HepG2 (cell line): ENCODE measurements at regions not wholly inside any gene's neighbourhood (a gene's known extent, or its start where the extent isn't known, plus 50 kb on each side); places are given as distances from the start of the nearest gene placed in this dataset.

Source experiments
- ATAC-seq: fragments of 200-7000 bp; cut with Tn5 transposase; 3 replicates; pipeline ENCODE4 v1.9.1; 2020; ENCODE audit warnings: mild to moderate bottlenecking, moderate library complexity
- BruUV-seq: library from RNA; stranded (reverse); fragments of 400-500 nt; replicated peaks from 2 replicates; lab custom pipeline; 2021; lab: Mats Ljungman, UMichigan
- CTCF ChIA-PET: fragments of 300-600 bp; formaldehyde crosslinking; extraction: SDS; loops from one replicate; lab custom pipeline; 2021; ENCODE audit warnings: low total read pairs, inconsistent platforms, low intra/inter-chr PET ratio; lab: Yijun Ruan, JAX
- POLR2A ChIA-PET: fragments of 350-600 bp; sonication (Branson Sonifier 250); formaldehyde crosslinking; loops from one replicate; lab custom pipeline; 2020; ENCODE audit warnings: antibody characterized with exemption, inconsistent platforms; lab: Yijun Ruan, JAX
- DNase-seq: peaks from one replicate; pipeline ENCODE4 v3.0.0-alpha.2; 2015; ENCODE audit warnings: low spot score
- FAIRE-seq: peaks from 3 replicates; lab custom pipeline; 2011; peaks lifted over from hg19 to GRCh38; lab: Jason Lieb, UNC
- H2AFZ ChIP-seq: one replicate; pipeline ENCODE4 v1.6.1; 2011; ENCODE audit warnings: low read length, inconsistent platforms
- H3K27ac ChIP-seq: fragments of 300-600 bp; 3 replicates; pipeline ENCODE4 v1.8.0; 2011; ENCODE audit warnings: mixed run types, mild to moderate bottlenecking, mixed read lengths, low read length, inconsistent platforms; ENCODE audit not compliant: insufficient read depth; ENCODE audit errors: extremely low read length
- H3K27me3 ChIP-seq, 2 experiments: fragments of 200-600 bp in 1 of 2; 2 replicates in 1 of 2; 3 replicates in 1 of 2; pipeline versions ENCODE4 v1.6.0 to v1.8.0; 2011; ENCODE audit warnings: low read length in 2 of 2, mild to moderate bottlenecking in 2 of 2, moderate library complexity in 2 of 2, inconsistent platforms in 1 of 2; ENCODE audit not compliant: insufficient read depth in 2 of 2, control insufficient read depth in 1 of 2
- H3K36me3 ChIP-seq, 2 experiments: fragments of 200-600 bp in 1 of 2; replicated peaks in 1 of 2; 2 replicates in 1 of 2; 3 replicates in 1 of 2; pipeline versions ENCODE4 v1.5.1 to v1.8.0; 2011; ENCODE audit warnings: low read length in 2 of 2, inconsistent platforms in 1 of 2; ENCODE audit not compliant: insufficient read depth in 2 of 2, control insufficient read depth in 1 of 2
- H3K4me1 ChIP-seq: 2 replicates; pipeline ENCODE4 v1.5.1; 2012; ENCODE audit warnings: low read length, inconsistent platforms; ENCODE audit not compliant: insufficient read depth
- H3K4me2 ChIP-seq: 2 replicates; pipeline ENCODE4 v1.6.0; 2011; ENCODE audit warnings: low read depth, low read length, inconsistent platforms
- H3K4me3 ChIP-seq, 3 experiments: fragments of 200-600 bp in 1 of 3; sonication (generic), shearing (Covaris generic) in 1 of 3; replicated peaks in 1 of 3; 2 replicates each; pipeline ENCODE4 v1.5.1; 2011 to 2016; ENCODE audit warnings: low read length in 3 of 3, inconsistent platforms in 2 of 3, low read depth in 2 of 3, mild to moderate bottlenecking in 2 of 3, control low read depth in 1 of 3, mixed read lengths in 1 of 3; ENCODE audit not compliant: insufficient read depth in 1 of 3
- H3K79me2 ChIP-seq: one replicate; pipeline ENCODE4 v1.6.1; 2011; ENCODE audit warnings: low read length, inconsistent platforms; ENCODE audit not compliant: insufficient read depth
- H3K9ac ChIP-seq: 2 replicates; pipeline ENCODE4 v1.6.0; 2011; ENCODE audit warnings: mild to moderate bottlenecking, low read depth, low read length, inconsistent platforms; ENCODE audit not compliant: insufficient read depth
- H3K9me3 ChIP-seq: 2 replicates; pipeline ENCODE4 v1.5.1; 2012; ENCODE audit warnings: mild to moderate bottlenecking, low read length
- H4K20me1 ChIP-seq: 2 replicates; pipeline ENCODE4 v1.6.0; 2011; ENCODE audit warnings: inconsistent platforms, mild to moderate bottlenecking, low read length, moderate library complexity; ENCODE audit not compliant: insufficient read depth
- ATF7 ChIP-seq, 2 experiments: fragments of 450-650 bp in 1 of 2; sonication (generic) in 1 of 2; formaldehyde crosslinking in 1 of 2; IDR thresholded peaks; 2 replicates each; pipeline versions ENCODE4 v1.4.0 to v1.6.1; 2016 to 2020; ENCODE audit warnings: antibody characterized with exemption in 1 of 2, mild to moderate bottlenecking in 1 of 2, missing genetic modification reagents in 1 of 2
- ELF4 ChIP-seq: sonication (generic); formaldehyde crosslinking; IDR thresholded peaks from 2 replicates; pipeline ENCODE4 v1.5.0; 2020; ENCODE audit warnings: missing genetic modification reagents, mild to moderate bottlenecking, moderate library complexity, borderline replicate concordance
- EZH2 ChIP-seq: conservative IDR thresholded peaks from 2 replicates; pipeline ENCODE4 v1.6.1; 2012; ENCODE audit warnings: mild to moderate bottlenecking, low read depth, low read length, moderate library complexity
- HCFC1 ChIP-seq: fragments of 150-350 bp; IDR thresholded peaks from 2 replicates; pipeline ENCODE4 v1.6.1; 2014; ENCODE audit warnings: low read depth, low read length
- MEF2D ChIP-seq: sonication (generic); formaldehyde crosslinking; IDR thresholded peaks from 2 replicates; pipeline ENCODE4 v1.5.1; 2020; ENCODE audit warnings: mild to moderate bottlenecking, missing genetic modification reagents
- MXD3 ChIP-seq: IDR thresholded peaks from 2 replicates; pipeline ENCODE4 v1.6.1; 2016; ENCODE audit warnings: mild to moderate bottlenecking, missing biosample characterization, missing genetic modification reagents
- POLR2G ChIP-seq: fragments of 200-400 bp; formaldehyde crosslinking; IDR thresholded peaks from 2 replicates; pipeline ENCODE4 v1.6.1; 2018; ENCODE audit warnings: mild to moderate bottlenecking, low read depth, low read length, moderate library complexity
- RFX5 ChIP-seq: IDR thresholded peaks from 2 replicates; pipeline ENCODE4 v1.6.1; 2011; ENCODE audit warnings: low read depth, low read length, improper control_type of control experiment
- ZBTB21 ChIP-seq: sonication (generic); formaldehyde crosslinking; IDR thresholded peaks from 2 replicates; pipeline ENCODE4 v1.4.0; 2020; ENCODE audit warnings: missing genetic modification reagents
- ZBTB42 ChIP-seq: sonication (generic); formaldehyde crosslinking; IDR thresholded peaks from 2 replicates; pipeline ENCODE4 v1.5.0; 2020; ENCODE audit warnings: mild to moderate bottlenecking, missing genetic modification reagents
- ZNF207 ChIP-seq: fragments of 450-650 bp; IDR thresholded peaks from 2 replicates; pipeline ENCODE4 v1.6.1; 2016; ENCODE audit warnings: antibody characterized with exemption, borderline replicate concordance
- ZNF883 ChIP-seq: sonication (generic); formaldehyde crosslinking; IDR thresholded peaks from 2 replicates; pipeline ENCODE4 v1.5.1; 2020; ENCODE audit warnings: mild to moderate bottlenecking, missing genetic modification reagents; ENCODE audit errors: not compliant biosample characterization
- WGBS: methylation state at CpG from one replicate; pipeline ENCODE4 v1.1.6; 2017; ENCODE audit warnings: low lambda C conversion rate; 5-methylcytosine and 5-hydroxymethylcytosine counted together
- in situ Hi-C: cut with HindIII; loops from 2 replicates; pipeline ENCODE4 v1.10.0; 2017; ENCODE audit warnings: low pct_unique_long_range_greater_than_20kb; ENCODE audit not compliant: extremely low pct_ligation_motif_present
- intact Hi-C: fragments of 100-400 bp; cut with micrococcal nuclease; formaldehyde crosslinking; loops from one replicate; pipeline ENCODE4 v1.10.0; 2022; ENCODE audit not compliant: unreplicated experiment
- TF ChIP-seq, protein P1 (sequence below), 2 experiments: fragments of 450-650 bp in 1 of 2; sonication (generic) in 1 of 2; formaldehyde crosslinking; IDR thresholded peaks; 2 replicates each; pipeline versions ENCODE4 v1.5.0 to v1.8.0; 2020 to 2022; ENCODE audit warnings: mild to moderate bottlenecking in 1 of 2, missing genetic modification reagents in 1 of 2
- TF ChIP-seq, protein P2 (sequence below): sonication (generic); formaldehyde crosslinking; IDR thresholded peaks from 2 replicates; pipeline ENCODE4 v1.4.0; 2020; ENCODE audit warnings: missing genetic modification reagents, borderline replicate concordance
- TF ChIP-seq, protein P3 (sequence below): sonication (generic); formaldehyde crosslinking; IDR thresholded peaks from 2 replicates; pipeline ENCODE4 v1.4.0; 2020; ENCODE audit warnings: missing genetic modification reagents, mild to moderate bottlenecking, borderline replicate concordance
- TF ChIP-seq, protein P4 (sequence below): sonication (generic); formaldehyde crosslinking; IDR thresholded peaks from 2 replicates; pipeline ENCODE4 v1.4.0; 2020; ENCODE audit warnings: missing genetic modification reagents; ENCODE audit errors: not compliant biosample characterization

- in situ Hi-C loops, result no loop called here
- H2AFZ ChIP-seq, result no peak overlapping the region
- no peaks in the 10 kb centered on the region for H3K79me2 ChIP-seq
- no peaks in the 10 kb centered on the region for H3K36me3 ChIP-seq
- H3K4me3 ChIP-seq, result no peak overlapping the region
- no peaks in the 10 kb centered on the region for H3K4me1 ChIP-seq
- intact Hi-C loops, result no loop called here
- ATAC-seq (no peak), FAIRE-seq (no peak), DNase-seq (no peak)
- no peaks in the 10 kb centered on the region for H3K27me3 ChIP-seq
- H3K27ac ChIP-seq, result no peak overlapping the region
- no peaks in the 10 kb centered on the region for H3K9me3 ChIP-seq
- TF ChIP-seq RFX5 (no peak), ELF4 (CRISPR knock-in tag) (no peak), ZBTB42 (CRISPR knock-in tag) (no peak), POLR2G (no peak), ZNF207 (no peak), MEF2D (CRISPR knock-in tag) (no peak), ZBTB21 (no peak), MXD3 (CRISPR knock-in tag) (no peak), HCFC1 (no peak), ATF7 (IDR thresholded peaks at IDR 0.05) (no peak), ATF7 (CRISPR knock-in tag; IDR thresholded peaks at IDR 0.05) (no peak), ZNF883 (no peak), EZH2 (no peak)
- TF ChIP-seq, protein P1, sequence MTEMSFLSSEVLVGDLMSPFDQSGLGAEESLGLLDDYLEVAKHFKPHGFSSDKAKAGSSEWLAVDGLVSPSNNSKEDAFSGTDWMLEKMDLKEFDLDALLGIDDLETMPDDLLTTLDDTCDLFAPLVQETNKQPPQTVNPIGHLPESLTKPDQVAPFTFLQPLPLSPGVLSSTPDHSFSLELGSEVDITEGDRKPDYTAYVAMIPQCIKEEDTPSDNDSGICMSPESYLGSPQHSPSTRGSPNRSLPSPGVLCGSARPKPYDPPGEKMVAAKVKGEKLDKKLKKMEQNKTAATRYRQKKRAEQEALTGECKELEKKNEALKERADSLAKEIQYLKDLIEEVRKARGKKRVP (CRISPR knock-in tag; IDR thresholded peaks at IDR 0.05), result no peak
- TF ChIP-seq, protein P2, sequence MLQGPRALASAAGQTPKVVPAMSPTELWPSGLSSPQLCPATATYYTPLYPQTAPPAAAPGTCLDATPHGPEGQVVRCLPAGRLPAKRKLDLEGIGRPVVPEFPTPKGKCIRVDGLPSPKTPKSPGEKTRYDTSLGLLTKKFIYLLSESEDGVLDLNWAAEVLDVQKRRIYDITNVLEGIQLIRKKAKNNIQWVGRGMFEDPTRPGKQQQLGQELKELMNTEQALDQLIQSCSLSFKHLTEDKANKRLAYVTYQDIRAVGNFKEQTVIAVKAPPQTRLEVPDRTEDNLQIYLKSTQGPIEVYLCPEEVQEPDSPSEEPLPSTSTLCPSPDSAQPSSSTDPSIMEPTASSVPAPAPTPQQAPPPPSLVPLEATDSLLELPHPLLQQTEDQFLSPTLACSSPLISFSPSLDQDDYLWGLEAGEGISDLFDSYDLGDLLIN (CRISPR knock-in tag), result no peak
- TF ChIP-seq, protein P3, sequence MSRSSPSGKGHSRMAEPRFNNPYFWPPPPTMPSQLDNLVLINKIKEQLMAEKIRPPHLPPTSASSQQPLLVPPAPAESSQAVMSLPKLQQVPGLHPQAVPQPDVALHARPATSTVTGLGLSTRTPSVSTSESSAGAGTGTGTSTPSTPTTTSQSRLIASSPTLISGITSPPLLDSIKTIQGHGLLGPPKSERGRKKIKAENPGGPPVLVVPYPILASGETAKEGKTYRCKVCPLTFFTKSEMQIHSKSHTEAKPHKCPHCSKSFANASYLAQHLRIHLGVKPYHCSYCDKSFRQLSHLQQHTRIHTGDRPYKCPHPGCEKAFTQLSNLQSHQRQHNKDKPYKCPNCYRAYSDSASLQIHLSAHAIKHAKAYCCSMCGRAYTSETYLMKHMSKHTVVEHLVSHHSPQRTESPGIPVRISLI (CRISPR knock-in tag), result no peak
- TF ChIP-seq, protein P4, sequence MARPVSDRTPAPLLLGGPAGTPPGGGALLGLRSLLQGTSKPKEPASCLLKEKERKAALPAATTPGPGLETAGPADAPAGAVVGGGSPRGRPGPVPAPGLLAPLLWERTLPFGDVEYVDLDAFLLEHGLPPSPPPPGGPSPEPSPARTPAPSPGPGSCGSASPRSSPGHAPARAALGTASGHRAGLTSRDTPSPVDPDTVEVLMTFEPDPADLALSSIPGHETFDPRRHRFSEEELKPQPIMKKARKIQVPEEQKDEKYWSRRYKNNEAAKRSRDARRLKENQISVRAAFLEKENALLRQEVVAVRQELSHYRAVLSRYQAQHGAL, result no peak
- POLR2A ChIA-PET, result no interaction called here
- BruUV-seq, result no TSS peak
- WGBS, result 40% methylated on average over 3 of the region's 3 CpGs
- CTCF ChIA-PET, result no interaction called here
- no peak overlapping the region for H3K9ac ChIP-seq
- no peaks in the 10 kb centered on the region for H4K20me1 ChIP-seq
- no peak overlapping the region for H3K4me2 ChIP-seq
Measured at GRCh38 chr9:91027005-91027404, 225.4 kb downstream of the SYK start.
